COLO668 (cell line): ENCODE measurements at regions not wholly inside any gene's neighbourhood (a gene's known extent, or its start where the extent isn't known, plus 50 kb on each side); places are given as distances from the start of the nearest gene placed in this dataset.
"Not testable (repeated sequence)": the region's sequence is repeated elsewhere in the genome, so short reads cannot be mapped to it uniquely, and the experiment has no call there.

Experiments used
- DNase-seq: peaks from one replicate; lab custom pipeline; 2025; ENCODE audit not compliant: unreplicated experiment; lab: John Stamatoyannopoulos, UW

DNA sequence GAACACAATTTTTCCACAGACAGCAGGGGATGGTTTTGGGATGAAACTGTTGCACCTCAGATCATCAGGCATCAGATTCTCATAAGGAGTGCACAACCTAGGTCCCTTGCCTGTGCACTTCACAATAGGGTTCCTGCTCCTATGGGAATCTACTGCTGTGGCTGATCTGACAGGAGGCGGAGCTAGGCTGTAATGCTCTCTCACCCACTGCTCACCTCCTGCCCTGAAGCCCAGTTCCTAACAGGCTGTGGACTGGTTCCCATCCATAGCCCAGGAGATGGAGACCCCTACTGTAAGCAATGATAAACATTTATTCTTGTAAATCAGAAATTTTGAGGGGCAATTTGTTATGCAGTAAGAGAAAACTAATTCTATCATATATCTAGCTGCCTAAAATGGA is 1234.7 kb downstream of the SLITRK1 start:
- no peak for DNase-seq

DNA sequence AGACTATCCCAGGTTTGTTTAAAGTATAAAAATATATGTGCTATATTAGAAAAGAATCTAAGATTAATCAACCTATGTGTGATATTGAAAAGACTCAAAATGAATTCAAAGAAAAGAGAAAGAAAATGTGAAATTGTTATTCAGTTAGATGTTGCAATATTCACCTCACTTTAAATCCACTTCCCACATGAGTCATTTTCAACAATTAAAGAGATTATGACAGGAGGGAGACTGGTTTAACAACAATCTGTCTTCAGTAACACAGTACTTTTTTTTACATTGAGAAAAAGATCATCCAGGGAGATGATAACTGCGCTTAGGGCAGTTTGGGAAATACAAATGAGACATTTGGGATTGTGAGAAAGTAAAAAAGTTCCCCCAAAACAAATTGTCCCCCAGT is 1246.2 kb downstream of the SLITRK1 start:
- DNase-seq, result no peak

DNA sequence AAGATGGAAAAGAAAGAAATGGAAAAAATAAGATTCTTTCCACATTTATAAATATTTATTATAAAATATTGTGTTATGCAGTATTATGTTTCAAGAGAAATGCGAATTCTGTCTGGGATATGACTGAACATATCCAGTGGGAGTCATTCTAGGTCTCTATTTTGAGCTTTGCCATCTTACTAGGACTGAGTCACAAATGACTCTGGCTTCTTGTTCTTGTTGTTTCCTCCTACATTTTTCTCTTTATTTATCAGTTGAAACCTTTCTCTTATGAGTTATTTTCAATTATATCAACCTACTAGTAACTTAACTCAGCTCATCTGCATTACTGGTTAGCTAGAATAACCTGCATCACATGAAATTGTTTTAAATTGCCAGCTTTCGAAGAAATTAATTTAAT is 1247.3 kb downstream of the SLITRK1 start:
- no peak for DNase-seq

DNA sequence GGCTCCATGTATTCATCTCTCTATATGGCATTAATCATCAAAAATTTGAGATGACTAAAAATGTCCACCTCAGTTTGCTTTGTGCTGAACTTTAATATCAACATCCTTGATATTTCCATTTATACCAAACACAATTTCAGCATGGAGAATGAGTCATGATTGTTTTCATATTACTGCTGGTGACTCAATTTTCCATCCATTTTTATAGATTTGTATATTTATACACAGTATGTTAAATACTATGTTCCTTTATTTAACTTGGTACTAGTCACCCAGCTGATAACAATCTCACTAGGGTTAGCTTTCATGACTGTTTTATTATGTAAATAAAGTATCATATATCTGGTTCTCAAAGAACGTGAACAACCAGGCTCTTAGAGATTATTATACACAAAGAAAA is 1255.1 kb downstream of the SLITRK1 start:
- DNase-seq, result no peak

DNA sequence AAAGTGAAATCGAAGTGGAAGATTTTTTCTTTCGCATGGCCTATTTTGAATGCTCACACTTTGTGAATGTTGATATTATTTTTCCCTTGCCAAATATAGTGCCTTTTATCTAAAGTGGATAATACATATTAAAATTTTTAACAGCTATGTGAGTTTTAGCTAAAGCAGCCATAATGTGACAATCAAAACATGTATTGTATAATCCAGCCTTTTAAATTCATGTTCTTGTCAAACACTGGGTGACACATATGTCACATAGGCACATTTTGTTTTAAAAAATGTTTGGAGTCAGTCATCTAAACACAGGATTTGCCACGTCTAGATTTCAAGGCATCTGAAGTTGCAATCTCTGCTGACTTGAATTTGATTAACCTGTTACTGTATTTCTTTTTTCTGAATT is 1256.6 kb downstream of the SLITRK1 start:
- no peak for DNase-seq

DNA sequence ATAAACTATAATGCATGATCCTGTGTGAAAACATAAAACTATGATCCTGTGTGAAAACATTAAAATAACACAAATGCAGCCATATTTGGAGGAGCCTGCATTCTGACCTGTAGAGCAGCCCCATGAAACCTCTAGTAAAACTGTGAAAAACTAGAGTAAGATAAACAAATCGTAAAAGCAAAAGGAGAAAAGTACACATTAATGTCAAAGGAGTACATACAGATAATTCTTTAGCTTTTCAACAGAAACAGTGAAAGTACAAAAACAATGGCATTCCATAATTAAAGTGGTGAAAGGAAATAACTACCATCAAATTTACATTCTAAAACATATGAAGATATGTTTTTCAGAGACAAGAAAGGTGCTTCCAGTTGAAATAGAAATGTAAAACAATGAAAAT is 1267.2 kb downstream of the SLITRK1 start:
- DNase-seq, result no peak

DNA sequence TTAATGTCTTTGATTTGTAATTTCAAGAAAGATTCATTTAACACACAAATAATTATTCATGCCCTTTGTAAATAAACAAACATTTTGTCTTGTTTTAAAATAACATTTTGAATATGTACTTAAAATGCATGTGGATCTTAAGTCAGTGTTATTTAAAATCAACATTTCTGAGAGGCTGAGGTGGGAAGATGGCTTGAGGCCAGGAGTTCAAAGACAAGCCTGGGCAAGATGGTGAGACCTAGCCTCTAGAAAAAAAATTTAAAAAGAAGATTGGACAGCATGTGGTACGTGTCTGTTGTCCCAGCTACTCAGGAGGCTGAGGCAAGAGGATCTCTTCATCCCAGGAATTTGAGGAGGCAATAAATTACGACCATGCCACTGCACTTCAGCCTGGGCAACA is 1268.2 kb downstream of the SLITRK1 start:
- DNase-seq, result no peak

DNA sequence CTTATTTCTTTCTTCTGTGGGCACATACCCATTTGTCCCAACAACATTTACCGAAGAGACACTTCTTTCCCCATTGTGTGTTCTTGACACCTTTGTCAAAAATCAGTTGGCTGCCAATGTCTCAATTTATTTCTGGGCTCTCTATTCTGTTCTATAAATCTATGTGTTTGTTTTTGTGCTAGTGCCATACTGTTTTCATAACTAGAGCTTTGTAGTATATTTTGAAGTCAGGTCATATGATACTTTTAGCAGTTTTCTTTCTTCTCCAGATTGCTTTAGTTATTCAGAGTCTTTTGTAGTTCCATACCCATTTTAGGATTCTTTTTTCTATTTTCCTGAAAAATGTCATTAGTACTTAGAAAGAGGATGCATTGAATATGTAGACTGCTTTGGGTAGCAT is 1276.3 kb downstream of the SLITRK1 start:
- DNase-seq, result no peak

DNA sequence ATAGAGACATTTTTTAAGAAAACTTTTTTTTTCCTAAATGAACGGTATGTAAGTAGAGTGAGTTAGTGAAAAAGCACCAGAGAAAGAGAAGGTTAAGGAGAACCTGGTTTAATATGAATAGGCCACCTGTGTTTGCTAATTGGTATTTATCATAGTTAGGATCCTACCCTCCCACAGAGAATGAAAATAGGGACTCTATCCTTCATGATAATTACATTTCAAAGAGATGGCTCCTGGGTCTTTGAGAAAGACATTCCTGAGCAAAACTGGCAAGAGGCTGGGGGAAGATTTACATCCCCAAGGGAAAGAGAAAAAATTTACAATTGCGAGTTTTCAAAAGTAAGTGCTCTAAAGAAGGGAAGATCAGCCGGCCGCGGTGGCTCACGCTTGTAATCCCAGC is 1284.5 kb downstream of the SLITRK1 start:
- no peak for DNase-seq

DNA sequence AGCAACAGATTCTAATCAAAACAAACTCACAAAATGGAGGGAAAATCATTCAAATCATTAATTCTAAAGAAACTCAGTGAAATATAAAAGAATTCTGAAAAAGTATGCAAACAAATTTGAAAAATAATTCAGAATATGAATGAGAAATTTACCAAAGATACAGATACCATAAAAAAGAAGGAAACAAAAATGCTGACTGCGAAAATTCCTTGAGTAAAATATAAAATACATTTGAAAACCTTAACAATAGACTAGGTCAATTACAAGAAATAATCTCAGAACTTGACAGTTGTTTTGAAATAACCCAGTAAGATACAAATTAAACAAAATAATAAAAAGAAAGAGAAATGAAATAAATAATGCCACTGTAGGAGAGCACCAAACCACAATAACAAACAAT is 1289.0 kb downstream of the SLITRK1 start:
- DNase-seq, result no peak

DNA sequence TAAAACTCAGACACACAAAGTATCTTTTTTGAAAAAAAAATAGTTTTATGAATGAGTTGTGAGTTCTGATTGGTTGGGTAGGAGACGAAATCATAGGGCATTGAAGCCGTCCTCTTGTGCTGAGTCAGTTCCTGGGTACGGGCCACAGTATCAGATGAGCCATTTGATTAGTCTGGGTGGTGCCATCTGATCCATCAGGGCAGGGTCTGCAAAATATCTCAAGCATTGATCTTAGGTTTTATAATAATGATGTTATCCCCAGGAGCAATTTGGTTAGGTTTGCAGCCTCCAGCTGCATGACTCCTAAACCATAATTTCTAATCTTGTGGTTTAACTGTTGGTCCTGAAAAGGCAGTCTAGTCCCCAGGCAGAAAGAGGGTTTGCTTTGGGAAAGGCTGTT is 1310.6 kb downstream of the SLITRK1 start:
- no peak for DNase-seq

DNA sequence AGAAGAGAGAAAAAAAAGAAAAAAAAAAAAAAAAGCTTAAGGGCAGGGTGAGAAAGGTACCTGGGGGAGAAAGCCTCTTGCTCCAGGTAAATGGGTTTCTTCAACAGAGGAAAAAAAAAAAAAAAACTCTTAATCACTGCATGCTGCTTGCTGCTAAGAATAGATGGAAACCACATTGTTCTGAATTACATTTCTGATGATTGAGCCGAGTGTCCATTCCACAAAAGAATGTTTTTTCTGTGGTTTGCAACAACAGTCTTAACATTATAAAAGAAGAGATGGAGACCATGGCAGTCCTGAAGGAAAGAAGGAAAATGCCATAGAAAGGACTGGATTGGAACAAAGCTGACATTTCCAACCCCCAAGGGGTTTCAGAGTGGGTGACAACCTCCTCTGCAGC is 1312.7 kb downstream of the SLITRK1 start:
- DNase-seq, result no peak

DNA sequence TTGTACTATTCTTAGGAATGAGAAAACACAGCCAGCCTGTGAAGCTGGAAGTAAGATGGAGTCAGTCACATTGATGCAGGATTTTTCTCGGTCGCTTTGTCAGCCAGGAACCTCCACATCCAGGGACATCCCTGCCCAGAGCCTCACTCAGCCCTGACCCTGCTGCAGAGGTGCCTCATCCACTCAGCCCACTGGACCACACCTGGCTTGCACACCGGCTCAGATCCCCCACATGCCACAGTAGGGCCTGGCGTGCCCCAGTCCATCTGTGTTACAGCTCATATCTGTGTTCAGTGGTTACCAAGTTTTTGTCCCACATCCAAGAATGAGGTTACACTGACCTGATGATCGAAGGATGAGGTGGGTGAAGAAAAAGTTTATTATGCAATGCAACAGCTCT is 1315.4 kb downstream of the SLITRK1 start:
- DNase-seq, result no peak

DNA sequence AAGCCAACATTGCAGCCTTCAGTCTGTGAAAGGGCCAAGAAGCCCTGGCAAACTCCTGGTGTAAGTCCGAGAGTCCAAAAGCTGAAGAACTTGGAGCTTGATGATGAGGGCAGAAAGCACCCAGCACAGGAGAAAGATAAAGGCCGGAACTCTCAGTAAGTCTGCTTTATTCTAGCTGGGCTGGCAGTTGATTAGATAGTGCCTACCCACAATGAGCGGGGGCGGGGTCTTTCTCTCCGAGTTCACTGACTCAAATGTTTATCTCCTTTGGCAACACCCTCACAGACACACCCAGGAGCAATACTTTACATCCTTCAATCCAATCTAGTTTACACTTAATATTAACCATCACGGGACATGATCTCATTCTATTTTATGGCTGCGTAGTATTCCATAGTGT is 1317.1 kb downstream of the SLITRK1 start:
- DNase-seq, result no peak

DNA sequence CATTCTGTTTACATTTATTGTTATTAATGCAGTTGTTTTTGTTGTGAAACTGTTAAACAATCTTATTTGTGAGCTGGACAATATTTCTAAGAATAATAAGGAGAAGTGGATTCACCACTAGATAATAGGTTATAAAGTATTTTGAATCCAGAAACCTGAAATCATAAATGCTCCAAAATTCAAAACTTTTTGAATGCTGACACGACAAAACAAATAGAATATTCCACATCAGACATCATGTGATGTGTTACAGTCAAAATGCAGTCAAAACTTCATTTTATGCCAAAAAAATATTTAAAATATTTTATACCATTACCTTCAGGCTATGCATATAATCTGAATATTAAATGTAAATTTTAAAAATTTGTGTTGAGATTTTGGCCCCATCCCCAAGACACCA is 1321.4 kb downstream of the SLITRK1 start:
- no peak for DNase-seq

DNA sequence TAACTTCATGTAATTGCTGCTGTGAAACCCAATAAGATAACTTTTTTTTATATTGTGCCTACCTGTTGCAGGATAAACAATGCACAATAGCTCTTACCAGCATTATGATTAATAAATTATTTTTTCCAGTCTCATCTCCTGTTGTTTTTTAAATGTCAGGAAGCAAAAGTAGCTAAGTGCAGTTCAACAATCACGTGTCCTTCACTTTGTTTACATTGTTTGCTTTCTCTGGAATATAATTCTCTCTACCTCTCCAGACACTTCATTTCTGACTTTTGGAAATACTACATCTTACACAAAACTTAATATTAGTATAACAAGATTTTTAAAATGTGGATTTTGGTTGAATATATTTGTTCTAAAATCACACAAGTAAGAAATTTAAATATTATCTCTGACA is 1359.4 kb downstream of the SLITRK1 start:
- no peak for DNase-seq

DNA sequence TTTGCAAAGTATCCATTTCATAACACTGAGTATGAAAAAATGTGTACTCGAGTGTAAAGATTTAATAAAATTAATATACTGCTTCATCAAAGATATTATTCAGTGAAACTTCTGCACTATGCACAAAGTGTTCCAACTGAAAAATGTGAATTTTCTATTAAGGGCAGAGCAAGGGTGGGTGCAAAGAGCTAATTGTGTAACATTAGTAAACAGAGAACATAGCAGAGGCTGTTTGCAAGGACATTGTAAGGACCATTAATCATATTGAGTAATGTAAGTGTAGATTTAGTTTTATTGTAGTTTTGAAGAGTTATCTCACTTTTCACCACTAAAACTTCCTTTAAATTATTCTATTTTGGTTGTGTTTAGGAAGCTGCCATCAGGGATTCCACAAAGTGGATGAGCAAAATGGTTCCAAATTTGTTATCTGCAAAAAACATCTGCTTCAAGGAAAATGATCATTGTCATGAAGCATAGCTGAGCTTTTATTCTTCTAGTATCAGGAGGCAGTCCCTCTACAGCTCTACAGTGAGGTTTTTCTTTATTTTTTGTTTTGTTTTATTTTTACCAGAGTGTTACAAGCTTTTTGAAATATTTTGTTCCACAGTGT is 1375.4 kb downstream of the SLITRK1 start:
- no peak for DNase-seq

DNA sequence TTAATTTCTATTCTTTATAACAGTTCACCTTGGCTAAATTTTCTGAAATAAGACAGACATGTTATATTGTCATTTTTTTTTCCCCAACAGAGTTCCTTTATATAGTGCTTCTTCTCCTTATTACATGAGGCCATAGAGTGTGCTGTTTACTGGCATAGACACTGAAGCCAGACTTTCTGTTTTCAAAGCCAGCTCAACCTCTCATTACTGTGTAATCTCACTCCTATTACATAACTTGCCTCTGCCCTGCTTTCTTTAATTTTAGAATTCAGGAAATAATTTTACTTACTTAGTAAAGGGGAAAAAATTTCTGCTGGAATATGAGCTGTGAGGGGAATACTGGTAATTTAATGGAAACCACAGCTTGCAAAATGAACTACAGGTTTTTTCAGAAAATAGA is 1380.4 kb downstream of the SLITRK1 start:
- no peak for DNase-seq

DNA sequence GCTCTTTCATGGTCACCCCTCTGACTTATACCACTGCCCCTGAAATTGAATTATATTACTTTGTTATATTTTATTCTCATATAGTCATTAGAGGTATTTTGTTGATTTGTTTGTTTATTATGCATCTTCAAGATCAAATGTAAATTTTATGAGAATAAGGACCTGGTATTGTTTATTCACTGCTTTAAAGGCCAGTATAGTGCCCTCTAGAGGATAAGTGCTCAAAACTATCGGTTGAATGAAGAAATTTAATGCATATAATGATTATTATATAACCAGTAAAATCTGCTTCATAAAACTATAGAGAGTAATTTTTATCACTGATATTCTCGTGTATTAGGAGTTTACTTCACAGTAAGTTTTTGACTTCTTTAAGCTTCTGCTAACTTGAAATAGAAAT is 1401.9 kb downstream of the SLITRK1 start:
- DNase-seq, result no peak

DNA sequence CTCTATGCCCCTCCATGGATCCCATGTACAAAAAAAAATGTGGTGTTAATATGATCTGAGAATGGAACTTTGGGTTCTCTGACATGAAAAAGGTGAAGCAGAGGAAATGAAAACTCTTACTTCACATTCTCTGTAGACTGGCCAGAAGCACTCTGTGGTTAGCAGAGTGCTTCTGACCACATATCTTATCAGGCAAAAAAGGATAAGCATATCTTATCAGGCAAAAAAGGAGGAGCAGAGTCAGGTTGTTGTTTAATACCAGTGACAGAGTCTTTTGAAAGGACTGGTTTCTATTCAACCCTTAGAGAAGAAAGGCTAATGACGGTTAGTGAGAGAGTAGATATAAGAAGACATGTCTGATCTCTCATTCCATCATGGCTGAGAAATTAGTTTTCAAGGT is 1404.8 kb downstream of the SLITRK1 start:
- no peak for DNase-seq

DNA sequence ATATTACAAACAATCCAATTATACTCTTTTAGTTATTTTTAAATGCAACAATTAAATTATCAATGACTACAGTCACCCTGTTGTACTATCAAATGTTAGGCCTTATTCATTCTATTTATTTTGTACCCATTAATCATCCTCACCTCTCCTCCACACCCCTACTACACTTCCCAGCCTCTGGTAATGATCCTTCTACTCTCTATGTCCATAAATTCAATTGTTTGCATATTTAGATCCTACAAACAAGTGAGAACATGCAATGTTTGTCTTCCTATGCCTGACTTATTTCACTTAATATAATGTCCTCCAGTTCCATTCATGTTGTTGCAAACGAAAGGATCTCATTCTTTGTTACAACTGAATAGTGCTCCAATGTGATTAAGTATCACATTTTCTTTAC is 1414.6 kb downstream of the SLITRK1 start:
- no peak for DNase-seq

DNA sequence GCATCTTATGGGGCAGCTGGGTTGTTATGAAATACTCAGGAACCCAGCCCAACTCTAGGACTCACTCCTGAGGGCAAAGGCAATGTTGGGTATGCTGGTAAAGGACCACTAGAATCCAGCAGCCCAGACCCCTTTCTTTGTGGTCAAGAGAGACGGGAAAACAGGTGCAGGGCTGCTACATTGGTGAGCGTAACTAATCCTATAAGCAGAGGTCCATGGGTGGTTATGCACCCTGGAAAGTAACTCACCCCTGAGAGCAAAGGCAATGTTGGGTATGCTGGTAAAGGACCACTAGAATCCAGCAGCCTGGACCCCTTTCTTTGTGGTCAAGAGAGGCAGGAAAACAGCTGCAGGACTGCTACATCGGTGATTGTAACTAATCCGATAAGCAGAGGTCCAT is 1422.7 kb downstream of the SLITRK1 start:
- DNase-seq, result not testable (repeated sequence)

DNA sequence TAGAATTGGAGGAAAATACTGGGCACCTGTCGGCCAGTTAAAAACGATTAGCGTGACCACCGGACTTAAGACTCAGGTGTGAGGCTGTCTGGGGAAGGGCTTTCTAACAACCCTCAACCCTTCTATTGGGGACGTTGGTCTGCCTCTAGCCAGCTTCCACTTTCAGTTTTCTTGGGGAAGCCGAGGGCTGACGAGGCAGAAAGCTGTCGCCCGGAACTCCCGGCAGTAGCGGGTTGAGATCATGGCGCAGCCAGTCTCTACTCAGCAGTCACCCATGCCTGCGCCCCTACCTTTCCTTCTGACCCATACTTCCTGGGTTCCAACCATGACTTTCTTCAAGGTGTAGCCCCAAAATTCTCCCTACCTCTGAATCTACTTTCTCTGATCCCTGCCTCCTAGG is 1424.1 kb downstream of the SLITRK1 start:
- no peak for DNase-seq

DNA sequence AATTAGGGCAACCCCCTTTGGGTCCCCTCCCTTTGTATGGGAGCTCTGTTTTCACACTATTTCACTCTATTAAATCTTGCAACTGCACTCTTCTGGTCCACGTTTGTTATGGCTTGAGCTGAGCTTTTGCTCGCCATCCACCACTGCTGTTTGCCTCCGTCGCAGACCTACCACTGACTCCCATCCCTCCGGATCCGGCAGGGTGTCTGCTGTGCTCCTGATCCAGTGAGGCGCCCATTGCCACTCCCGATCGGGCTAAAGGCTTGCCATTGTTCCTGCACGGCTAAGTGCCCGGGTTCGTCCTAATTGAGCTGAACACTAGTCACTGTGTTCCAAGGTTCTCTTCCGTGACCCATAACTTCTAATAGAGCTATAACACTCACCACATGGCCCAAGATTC is 1424.7 kb downstream of the SLITRK1 start:
- DNase-seq, result not testable (repeated sequence)
